Uterus (tissue), 2 donors: ENCODE measurements at regions not wholly inside any gene's neighbourhood (a gene's known extent, or its start where the extent isn't known, plus 50 kb on each side); places are given as distances from the start of the nearest gene placed in this dataset.

ENCODE experiments used
- CTCF ChIP-seq, 4 experiments: fragments of 200-600 bp in 2 of 4; fragments of 450-650 bp in 2 of 4; sonication (generic) in 2 of 4; IDR thresholded peaks; one replicate each; pipeline ENCODE4 v1.5.1; 2016 to 2019; ENCODE audit warnings: antibody characterized with exemption in 4 of 4, mild to moderate bottlenecking in 2 of 4, moderate library complexity in 1 of 4
- POLR2A ChIP-seq, 2 donors: fragments of 450-650 bp; IDR thresholded peaks; one replicate each; pipeline ENCODE4 v1.6.1; 2016; ENCODE audit warnings: antibody characterized with exemption in 2 of 2, mild to moderate bottlenecking in 1 of 2, moderate library complexity in 1 of 2

- TF ChIP-seq CTCF (IDR thresholded peaks at IDR 0.05) (no peak), POLR2A (IDR thresholded peaks at IDR 0.05) (no peak)
Measured at GRCh38 chr4:163932504-163932903, 438.0 kb downstream of the TMA16 start.
